NB4 (cell line): ENCODE measurements at regions not wholly inside any gene's neighbourhood (a gene's known extent, or its start where the extent isn't known, plus 50 kb on each side); places are given as distances from the start of the nearest gene placed in this dataset.
"Not testable (repeated sequence)": the region's sequence is repeated elsewhere in the genome, so short reads cannot be mapped to it uniquely, and the experiment has no call there.

ENCODE experiments used
- DNase-seq: peaks from one replicate; pipeline ENCODE4 v3.0.0; 2010; ENCODE audit warnings: low read depth
- H3K4me3 ChIP-seq: one replicate; pipeline ENCODE4 v1.5.1; 2011; ENCODE audit warnings: mild to moderate bottlenecking, low read depth, low read length, moderate library complexity
- MAX ChIP-seq: IDR thresholded peaks from 2 replicates; pipeline ENCODE4 v1.6.1; 2011; ENCODE audit warnings: low read depth, low read length
- MYC ChIP-seq: IDR thresholded peaks from 2 replicates; pipeline ENCODE4 v1.6.1; 2011; ENCODE audit warnings: low read depth, low read length
- POLR2A ChIP-seq: IDR thresholded peaks from 2 replicates; pipeline ENCODE4 v1.6.1; 2011; ENCODE audit warnings: mild to moderate bottlenecking; ENCODE audit not compliant: insufficient read length; ENCODE audit errors: extremely low read depth
- TF ChIP-seq, protein P1 (sequence below): IDR thresholded peaks from one replicate; pipeline ENCODE4 v1.5.1; 2012; ENCODE audit warnings: low read depth, low read length

DNA sequence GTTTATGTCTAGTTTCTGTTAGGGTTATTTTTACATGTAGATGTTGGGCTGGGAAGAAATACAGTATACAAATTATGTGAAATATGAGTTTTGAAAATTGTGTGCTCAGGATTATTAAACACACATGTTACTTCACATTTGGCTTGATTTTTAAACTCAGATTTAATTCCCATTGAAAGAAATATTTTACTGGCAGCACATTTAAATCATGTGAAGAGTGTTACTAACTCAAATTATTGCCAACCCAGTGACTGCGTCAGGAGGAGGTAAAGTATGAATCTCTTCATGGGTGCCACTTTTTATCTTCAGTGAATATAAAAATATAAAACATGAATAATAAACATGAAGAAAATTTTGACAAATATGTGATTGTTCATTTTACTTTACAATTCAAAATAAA lies 457.5 kb upstream of the CCDC179 start:
- no peak overlapping the region for H3K4me3 ChIP-seq
- TF ChIP-seq MAX = no peak
- no peak for TF ChIP-seq MYC
- TF ChIP-seq POLR2A = no peak
- TF ChIP-seq, protein P1, sequence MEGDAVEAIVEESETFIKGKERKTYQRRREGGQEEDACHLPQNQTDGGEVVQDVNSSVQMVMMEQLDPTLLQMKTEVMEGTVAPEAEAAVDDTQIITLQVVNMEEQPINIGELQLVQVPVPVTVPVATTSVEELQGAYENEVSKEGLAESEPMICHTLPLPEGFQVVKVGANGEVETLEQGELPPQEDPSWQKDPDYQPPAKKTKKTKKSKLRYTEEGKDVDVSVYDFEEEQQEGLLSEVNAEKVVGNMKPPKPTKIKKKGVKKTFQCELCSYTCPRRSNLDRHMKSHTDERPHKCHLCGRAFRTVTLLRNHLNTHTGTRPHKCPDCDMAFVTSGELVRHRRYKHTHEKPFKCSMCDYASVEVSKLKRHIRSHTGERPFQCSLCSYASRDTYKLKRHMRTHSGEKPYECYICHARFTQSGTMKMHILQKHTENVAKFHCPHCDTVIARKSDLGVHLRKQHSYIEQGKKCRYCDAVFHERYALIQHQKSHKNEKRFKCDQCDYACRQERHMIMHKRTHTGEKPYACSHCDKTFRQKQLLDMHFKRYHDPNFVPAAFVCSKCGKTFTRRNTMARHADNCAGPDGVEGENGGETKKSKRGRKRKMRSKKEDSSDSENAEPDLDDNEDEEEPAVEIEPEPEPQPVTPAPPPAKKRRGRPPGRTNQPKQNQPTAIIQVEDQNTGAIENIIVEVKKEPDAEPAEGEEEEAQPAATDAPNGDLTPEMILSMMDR = no peak
- DNase-seq = no peak

DNA sequence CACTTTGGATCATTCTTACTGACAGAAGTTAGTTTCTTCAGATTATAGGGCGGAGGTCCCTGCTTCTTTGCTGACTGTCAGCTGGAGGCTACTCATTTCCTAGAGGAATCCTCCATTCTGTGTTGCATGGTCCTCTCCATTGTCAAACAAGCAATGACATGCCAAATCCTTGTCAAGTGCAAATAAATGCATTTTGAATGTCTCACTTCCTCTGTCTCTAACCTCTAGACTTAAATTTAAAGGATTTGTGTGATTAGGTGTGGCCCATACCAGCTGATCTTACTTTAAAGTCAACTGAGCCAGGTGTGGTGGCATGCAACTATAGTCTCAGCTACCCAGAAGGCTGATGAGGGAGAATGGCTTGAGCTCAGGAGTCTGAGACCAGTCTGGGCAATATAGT lies 458.4 kb upstream of the CCDC179 start:
- no peak overlapping the region for H3K4me3 ChIP-seq
- DNase-seq = no peak
- TF ChIP-seq, protein P1 = no peak
- no peak for TF ChIP-seq MAX
- no peak for TF ChIP-seq MYC
- no peak for TF ChIP-seq POLR2A

DNA sequence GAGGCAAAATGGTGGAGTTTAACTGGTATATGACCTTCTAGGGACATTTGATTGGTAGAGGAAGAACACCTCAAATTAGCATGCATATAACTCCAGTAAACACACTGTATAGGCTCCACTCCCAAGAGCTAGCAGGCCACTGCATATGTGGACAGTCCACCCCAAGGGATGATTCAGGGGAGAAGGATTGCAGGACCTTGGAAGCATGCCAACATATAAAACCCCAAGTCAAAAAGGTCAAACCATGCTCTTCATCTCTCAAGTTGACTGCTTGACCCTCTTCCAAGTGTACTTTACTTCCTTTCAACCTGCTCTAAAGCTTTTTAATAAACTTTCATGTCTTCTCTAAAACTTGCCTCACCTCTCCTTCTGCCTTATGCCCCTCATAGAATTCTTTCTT lies 459.9 kb upstream of the CCDC179 start:
- DNase-seq = no peak
- TF ChIP-seq, protein P1 = no peak
- no peak for TF ChIP-seq MYC
- TF ChIP-seq MAX = no peak
- no peak for TF ChIP-seq POLR2A
- H3K4me3 ChIP-seq = no peak overlapping the region

DNA sequence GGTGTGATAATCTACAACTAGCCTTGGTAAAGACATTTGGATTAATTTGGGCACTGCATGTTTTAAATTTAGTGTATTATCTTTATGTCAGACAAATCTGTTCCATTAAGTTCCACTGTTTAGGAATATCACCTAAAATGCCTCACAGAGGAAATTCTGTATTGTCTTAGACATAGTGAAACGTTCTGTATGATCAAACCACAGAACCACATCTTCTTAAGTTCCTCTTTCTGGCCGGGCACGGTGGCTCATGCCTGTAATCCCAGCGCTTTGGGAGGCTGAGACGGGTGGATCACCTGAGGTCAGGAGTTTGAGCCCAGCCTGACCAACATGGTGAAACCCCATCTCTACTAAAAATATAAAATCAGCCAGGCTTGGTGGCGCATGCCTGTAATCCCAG lies 475.3 kb upstream of the CCDC179 start:
- H3K4me3 ChIP-seq = not testable (repeated sequence)
- peak; percentile 29 for DNase-seq

GRCh38 chr11:23336961-23337360 lies 476.7 kb upstream of the CCDC179 start:
- TF ChIP-seq, protein P1 = no peak
- TF ChIP-seq MYC = no peak
- TF ChIP-seq POLR2A = no peak
- no peak for TF ChIP-seq MAX
- H3K4me3 ChIP-seq = no peak overlapping the region
- DNase-seq = no peak

GRCh38 chr11:23353611-23354010 lies 493.3 kb upstream of the CCDC179 start:
- no peak for TF ChIP-seq POLR2A
- TF ChIP-seq, protein P1 = no peak
- no peak for TF ChIP-seq MYC
- no peak for TF ChIP-seq MAX
- DNase-seq = no peak
- H3K4me3 ChIP-seq = no peak overlapping the region
